Kidney tubule cell (primary cell): ENCODE measurements at regions not wholly inside any gene's neighbourhood (a gene's known extent, or its start where the extent isn't known, plus 50 kb on each side); places are given as distances from the start of the nearest gene placed in this dataset.
"Not testable (repeated sequence)": the region's sequence is repeated elsewhere in the genome, so short reads cannot be mapped to it uniquely, and the experiment has no call there.

Source experiments
- DNase-seq: peaks from one replicate; pipeline ENCODE4 v3.0.0-alpha.2; 2018; ENCODE audit warnings: low spot score

GRCh38 chr15:45868109-45868691, 233.4 kb downstream of the SQOR start:
- no peak for DNase-seq

- no peak for DNase-seq
Observed at GRCh38 chr15:45869034-45869668, 234.3 kb downstream of the SQOR start.

- DNase-seq: peak; percentile 54
Observed at GRCh38 chr15:45871121-45871855, 236.5 kb downstream of the SQOR start.

GRCh38 chr15:45873781-45874180, 239.0 kb downstream of the SQOR start:
- no peak for DNase-seq

- not testable (repeated sequence) for DNase-seq
Observed at GRCh38 chr15:45874566-45874965, 239.7 kb downstream of the SQOR start.

GRCh38 chr15:45884289-45884688, 249.5 kb downstream of the SQOR start:
- DNase-seq: no peak

- DNase-seq: no peak
Observed at GRCh38 chr15:45884755-45885445, 250.1 kb downstream of the SQOR start.

- DNase-seq: no peak
Observed at GRCh38 chr15:45885801-45886200, 251.0 kb downstream of the SQOR start.

- no peak for DNase-seq
Observed at GRCh38 chr15:45891766-45892165, 256.9 kb downstream of the SQOR start.

- no peak for DNase-seq
Observed at GRCh38 chr15:45892182-45892581, 257.4 kb downstream of the SQOR start.

GRCh38 chr15:45903283-45903682, 268.5 kb downstream of the SQOR start:
- DNase-seq: peak; percentile 29

- no peak for DNase-seq
Observed at GRCh38 chr15:45904019-45904418, 269.2 kb downstream of the SQOR start.

GRCh38 chr15:45906230-45906629, 271.4 kb downstream of the SQOR start:
- DNase-seq: no peak

- no peak for DNase-seq
Observed at GRCh38 chr15:45910671-45911070, 275.8 kb downstream of the SQOR start.

- DNase-seq: no peak
Observed at GRCh38 chr15:45913451-45913850, 278.6 kb downstream of the SQOR start.

GRCh38 chr15:45914425-45914824, 279.6 kb downstream of the SQOR start:
- peak; percentile 18 for DNase-seq

GRCh38 chr15:45918839-45919238, 284.0 kb downstream of the SQOR start:
- no peak for DNase-seq

GRCh38 chr15:45919806-45920205, 285.0 kb downstream of the SQOR start:
- DNase-seq: peak; percentile 93

- peak; percentile 36 for DNase-seq
Observed at GRCh38 chr15:45921376-45921775, 286.5 kb downstream of the SQOR start.

GRCh38 chr15:45921978-45922377, 287.1 kb downstream of the SQOR start:
- DNase-seq: no peak

GRCh38 chr15:45941367-45941766, 306.5 kb downstream of the SQOR start:
- no peak for DNase-seq

GRCh38 chr15:45943240-45943639, 308.4 kb downstream of the SQOR start:
- peak; percentile 97 for DNase-seq

- DNase-seq: no peak
Observed at GRCh38 chr15:45946111-45946510, 311.3 kb downstream of the SQOR start.
